Testis (tissue), 2 donors: ENCODE measurements at regions not wholly inside any gene's neighbourhood (a gene's known extent, or its start where the extent isn't known, plus 50 kb on each side); places are given as distances from the start of the nearest gene placed in this dataset.

Experiments used
- CTCF ChIP-seq, 3 experiments: fragments of 450-650 bp in 2 of 3; fragments of 200-600 bp in 1 of 3; sonication (generic) in 1 of 3; IDR thresholded peaks; one replicate each; pipeline ENCODE4 v1.5.1; 2016 to 2019; ENCODE audit warnings: antibody characterized with exemption in 3 of 3, mild to moderate bottlenecking in 2 of 3, moderate library complexity in 1 of 3
- POLR2A ChIP-seq: fragments of 450-650 bp; IDR thresholded peaks from one replicate; pipeline ENCODE4 v1.6.1; 2017; ENCODE audit warnings: antibody characterized with exemption, mild to moderate bottlenecking, moderate library complexity

- no peak for TF ChIP-seq CTCF (IDR thresholded peaks at IDR 0.05)
- TF ChIP-seq POLR2A, result no peak
These were observed 132.7 kb upstream of the LPCAT1 start for GRCh38 chr5:1656271-1656975.
